ENCODE measurements at regions not wholly inside any gene's neighbourhood (a gene's known extent, or its start where the extent isn't known, plus 50 kb on each side); places are given as distances from the start of the nearest gene placed in this dataset.

DNA sequence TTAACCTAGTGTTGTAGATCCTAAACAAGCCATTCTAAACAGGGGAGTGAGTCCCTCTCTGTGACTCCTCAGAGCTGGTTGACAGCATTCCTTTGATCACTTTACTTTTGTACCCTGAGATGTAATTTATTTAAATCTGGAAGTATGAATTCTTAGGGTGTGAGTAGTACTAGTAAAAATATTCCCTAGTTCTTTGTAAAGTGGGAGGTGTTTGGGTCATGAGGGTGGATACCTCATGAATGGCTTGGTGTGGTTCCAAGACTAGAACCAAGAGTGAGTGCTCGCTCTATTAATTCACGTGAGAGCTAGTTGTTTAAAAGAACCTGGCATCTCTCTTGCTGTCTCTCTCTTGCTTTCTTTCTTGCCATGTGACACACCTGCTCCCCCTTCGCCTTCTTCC is 223.7 kb downstream of the SQOR start:
- no peak for ATAC-seq
- BruUV-seq (replicated peaks), result no TSS peak
- in situ Hi-C loops (cut with HindIII; ENCODE audit: low pct_unique_long_range_greater_than_20kb, low sequenced_read_pairs) (no loop called here), intact Hi-C loops (cut with micrococcal nuclease; ENCODE audit: unreplicated experiment) (no loop called here)
- Histone ChIP-seq H3K4me3 (ENCODE audit: low read depth in 2 of 2, low read length in 2 of 2) (no peak overlapping the region), H3K36me3 (ENCODE audit: control insufficient read depth, insufficient read depth, low read length) (no peaks in the 10 kb centered on the region), H3K27ac (ENCODE audit: low read length) (no peak overlapping the region), H3K4me1 (ENCODE audit: control insufficient read depth, insufficient read depth, low read length) (no peaks in the 10 kb centered on the region), H3K27me3 (ENCODE audit: control insufficient read depth, insufficient read depth, low read length) (no peaks in the 10 kb centered on the region), H3K9me3 (ENCODE audit: control insufficient read depth, insufficient read depth, low read depth, low read length) (no peaks in the 10 kb centered on the region)
- no peak for TF ChIP-seq TCF7L2 (IDR thresholded peaks at IDR 0.05; ENCODE audit: low read depth, low read length)
- TF ChIP-seq, protein P1, sequence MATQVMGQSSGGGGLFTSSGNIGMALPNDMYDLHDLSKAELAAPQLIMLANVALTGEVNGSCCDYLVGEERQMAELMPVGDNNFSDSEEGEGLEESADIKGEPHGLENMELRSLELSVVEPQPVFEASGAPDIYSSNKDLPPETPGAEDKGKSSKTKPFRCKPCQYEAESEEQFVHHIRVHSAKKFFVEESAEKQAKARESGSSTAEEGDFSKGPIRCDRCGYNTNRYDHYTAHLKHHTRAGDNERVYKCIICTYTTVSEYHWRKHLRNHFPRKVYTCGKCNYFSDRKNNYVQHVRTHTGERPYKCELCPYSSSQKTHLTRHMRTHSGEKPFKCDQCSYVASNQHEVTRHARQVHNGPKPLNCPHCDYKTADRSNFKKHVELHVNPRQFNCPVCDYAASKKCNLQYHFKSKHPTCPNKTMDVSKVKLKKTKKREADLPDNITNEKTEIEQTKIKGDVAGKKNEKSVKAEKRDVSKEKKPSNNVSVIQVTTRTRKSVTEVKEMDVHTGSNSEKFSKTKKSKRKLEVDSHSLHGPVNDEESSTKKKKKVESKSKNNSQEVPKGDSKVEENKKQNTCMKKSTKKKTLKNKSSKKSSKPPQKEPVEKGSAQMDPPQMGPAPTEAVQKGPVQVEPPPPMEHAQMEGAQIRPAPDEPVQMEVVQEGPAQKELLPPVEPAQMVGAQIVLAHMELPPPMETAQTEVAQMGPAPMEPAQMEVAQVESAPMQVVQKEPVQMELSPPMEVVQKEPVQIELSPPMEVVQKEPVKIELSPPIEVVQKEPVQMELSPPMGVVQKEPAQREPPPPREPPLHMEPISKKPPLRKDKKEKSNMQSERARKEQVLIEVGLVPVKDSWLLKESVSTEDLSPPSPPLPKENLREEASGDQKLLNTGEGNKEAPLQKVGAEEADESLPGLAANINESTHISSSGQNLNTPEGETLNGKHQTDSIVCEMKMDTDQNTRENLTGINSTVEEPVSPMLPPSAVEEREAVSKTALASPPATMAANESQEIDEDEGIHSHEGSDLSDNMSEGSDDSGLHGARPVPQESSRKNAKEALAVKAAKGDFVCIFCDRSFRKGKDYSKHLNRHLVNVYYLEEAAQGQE (IDR thresholded peaks at IDR 0.05; ENCODE audit: insufficient read depth in 1 of 2, low read depth in 2 of 2, low read length in 1 of 2), result no peak
- no peak for TF ChIP-seq SIN3A (IDR thresholded peaks at IDR 0.05; ENCODE audit: borderline replicate concordance, insufficient read depth, low read depth, low read length)
- TF ChIP-seq, protein P2, sequence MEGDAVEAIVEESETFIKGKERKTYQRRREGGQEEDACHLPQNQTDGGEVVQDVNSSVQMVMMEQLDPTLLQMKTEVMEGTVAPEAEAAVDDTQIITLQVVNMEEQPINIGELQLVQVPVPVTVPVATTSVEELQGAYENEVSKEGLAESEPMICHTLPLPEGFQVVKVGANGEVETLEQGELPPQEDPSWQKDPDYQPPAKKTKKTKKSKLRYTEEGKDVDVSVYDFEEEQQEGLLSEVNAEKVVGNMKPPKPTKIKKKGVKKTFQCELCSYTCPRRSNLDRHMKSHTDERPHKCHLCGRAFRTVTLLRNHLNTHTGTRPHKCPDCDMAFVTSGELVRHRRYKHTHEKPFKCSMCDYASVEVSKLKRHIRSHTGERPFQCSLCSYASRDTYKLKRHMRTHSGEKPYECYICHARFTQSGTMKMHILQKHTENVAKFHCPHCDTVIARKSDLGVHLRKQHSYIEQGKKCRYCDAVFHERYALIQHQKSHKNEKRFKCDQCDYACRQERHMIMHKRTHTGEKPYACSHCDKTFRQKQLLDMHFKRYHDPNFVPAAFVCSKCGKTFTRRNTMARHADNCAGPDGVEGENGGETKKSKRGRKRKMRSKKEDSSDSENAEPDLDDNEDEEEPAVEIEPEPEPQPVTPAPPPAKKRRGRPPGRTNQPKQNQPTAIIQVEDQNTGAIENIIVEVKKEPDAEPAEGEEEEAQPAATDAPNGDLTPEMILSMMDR (IDR thresholded peaks at IDR 0.05), result no peak
- no peak for TF ChIP-seq POLR2AphosphoS5 (IDR thresholded peaks at IDR 0.05; ENCODE audit: low read depth, low read length)
- ChIA-PET POLR2A (no interaction called here), CTCF (interaction anchor here (0.6 kb wide), 1 partner anchor 191 kb away, joined by 5 read pairs; no protein-coding TSS in a partner anchor)
- DNase-seq (ENCODE audit: low read depth, low spot score), result no peak

DNA sequence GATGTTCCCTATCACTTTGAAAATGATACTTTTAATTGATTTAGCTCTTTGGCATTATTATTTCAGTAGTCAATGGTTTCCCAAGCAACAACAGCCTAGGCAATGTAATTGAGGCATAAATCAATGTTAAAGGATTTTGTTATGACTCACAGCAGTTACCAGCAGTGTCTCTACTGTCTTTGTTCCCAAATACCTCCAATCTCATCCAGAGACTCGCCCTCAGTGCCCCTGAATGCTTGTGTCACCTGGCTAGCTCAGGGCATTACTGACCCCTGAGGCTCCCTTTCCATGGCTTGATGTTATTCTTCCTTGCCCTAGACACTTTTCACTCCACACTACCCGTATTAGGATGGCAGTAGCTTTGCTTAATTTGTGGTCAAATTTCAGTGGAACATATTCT is 227.2 kb downstream of the SQOR start:
- in situ Hi-C loops (cut with HindIII; ENCODE audit: low pct_unique_long_range_greater_than_20kb, low sequenced_read_pairs), result no loop called here
- H3K9me3 ChIP-seq (ENCODE audit: control insufficient read depth, insufficient read depth, low read depth, low read length), result no peaks in the 10 kb centered on the region
- H3K27ac ChIP-seq (ENCODE audit: low read length), result no peak overlapping the region
- intact Hi-C loops (cut with micrococcal nuclease; ENCODE audit: unreplicated experiment), result no loop called here
- ATAC-seq, result no peak
- H3K4me3 ChIP-seq (ENCODE audit: low read depth in 2 of 2, low read length in 2 of 2), result no peak overlapping the region
- no peaks in the 10 kb centered on the region for H3K27me3 ChIP-seq (ENCODE audit: control insufficient read depth, insufficient read depth, low read length)
- no peak for DNase-seq (ENCODE audit: low read depth, low spot score)
- TF ChIP-seq SIN3A (IDR thresholded peaks at IDR 0.05; ENCODE audit: borderline replicate concordance, insufficient read depth, low read depth, low read length), result no peak
- CTCF ChIA-PET, result no interaction called here
- no peaks in the 10 kb centered on the region for H3K36me3 ChIP-seq (ENCODE audit: control insufficient read depth, insufficient read depth, low read length)
- POLR2A ChIA-PET, result no interaction called here
- no TSS peak for BruUV-seq (replicated peaks)
- no peaks in the 10 kb centered on the region for H3K4me1 ChIP-seq (ENCODE audit: control insufficient read depth, insufficient read depth, low read length)

DNA sequence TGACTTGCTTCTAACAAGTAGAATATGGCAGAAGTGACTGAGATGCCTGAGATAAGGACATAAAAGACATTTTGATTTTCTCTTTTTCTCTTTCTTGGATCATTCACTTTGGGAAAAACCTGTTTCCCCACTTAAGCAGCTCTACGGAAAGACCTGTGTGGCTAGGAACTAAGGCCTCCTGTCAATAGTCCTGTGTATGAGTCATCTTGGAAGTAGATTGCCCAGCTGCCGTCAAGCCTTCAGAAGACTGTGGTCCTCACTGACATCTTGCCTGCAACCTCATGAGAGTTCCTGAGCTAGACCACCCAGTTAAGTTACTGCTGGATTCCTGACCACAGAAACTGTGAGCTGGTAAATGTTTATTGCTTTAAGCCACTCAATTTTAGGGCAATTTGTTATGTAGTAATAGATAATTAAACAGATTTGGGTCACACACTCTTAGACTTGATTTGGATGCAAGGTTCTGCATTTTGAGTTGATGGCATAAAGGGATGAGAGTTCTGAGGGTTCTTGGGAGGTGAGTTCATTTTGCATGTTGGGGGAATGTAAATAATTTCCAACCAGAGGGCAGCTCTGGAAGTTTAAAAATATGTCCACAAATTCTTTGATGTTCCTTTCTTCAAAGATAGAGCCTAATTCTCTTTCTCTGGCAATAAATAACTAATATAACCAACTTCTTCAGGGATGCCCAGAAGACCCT is 229.2 kb downstream of the SQOR start:
- no peaks in the 10 kb centered on the region for H3K9me3 ChIP-seq (ENCODE audit: control insufficient read depth, insufficient read depth, low read depth, low read length)
- no peak overlapping the region for H3K27ac ChIP-seq (ENCODE audit: low read length)
- DNase-seq (ENCODE audit: low read depth, low spot score) (no peak), ATAC-seq (no peak)
- no peak overlapping the region for H3K4me3 ChIP-seq (ENCODE audit: low read depth in 2 of 2, low read length in 2 of 2)
- CTCF ChIA-PET, result no interaction called here
- no peaks in the 10 kb centered on the region for H3K27me3 ChIP-seq (ENCODE audit: control insufficient read depth, insufficient read depth, low read length)
- TF ChIP-seq, protein P2 (IDR thresholded peaks at IDR 0.05), result no peak
- no peak for TF ChIP-seq POLR2AphosphoS5 (IDR thresholded peaks at IDR 0.05; ENCODE audit: low read depth, low read length)
- no peak for TF ChIP-seq TCF7L2 (IDR thresholded peaks at IDR 0.05; ENCODE audit: low read depth, low read length)
- no peak for TF ChIP-seq SIN3A (IDR thresholded peaks at IDR 0.05; ENCODE audit: borderline replicate concordance, insufficient read depth, low read depth, low read length)
- TF ChIP-seq, protein P1 (IDR thresholded peaks at IDR 0.05; ENCODE audit: insufficient read depth in 1 of 2, low read depth in 2 of 2, low read length in 1 of 2), result no peak
- H3K4me1 ChIP-seq (ENCODE audit: control insufficient read depth, insufficient read depth, low read length), result no peaks in the 10 kb centered on the region
- in situ Hi-C loops (cut with HindIII; ENCODE audit: low pct_unique_long_range_greater_than_20kb, low sequenced_read_pairs), result no loop called here
- no TSS peak for BruUV-seq (replicated peaks)
- no peaks in the 10 kb centered on the region for H3K36me3 ChIP-seq (ENCODE audit: control insufficient read depth, insufficient read depth, low read length)
- intact Hi-C loops (cut with micrococcal nuclease; ENCODE audit: unreplicated experiment), result no loop called here
- POLR2A ChIA-PET, result no interaction called here
